Choroid plexus epithelial cell (primary cell): ENCODE measurements at regions not wholly inside any gene's neighbourhood (a gene's known extent, or its start where the extent isn't known, plus 50 kb on each side); places are given as distances from the start of the nearest gene placed in this dataset.

Source experiments
- DNase-seq: peaks from one replicate; pipeline ENCODE4 v3.0.0-alpha.2; 2010; ENCODE audit warnings: low read depth
- H3K4me3 ChIP-seq: 2 replicates; pipeline ENCODE4 v1.5.1; 2011; ENCODE audit warnings: low read depth, mild to moderate bottlenecking, control low read depth, low read length, moderate library complexity
- TF ChIP-seq, protein P1 (sequence below): conservative IDR thresholded peaks from 2 replicates; pipeline ENCODE4 v1.5.1; 2011; ENCODE audit warnings: low read depth, mild to moderate bottlenecking, control low read depth, inconsistent platforms, low read length, moderate library complexity

DNA sequence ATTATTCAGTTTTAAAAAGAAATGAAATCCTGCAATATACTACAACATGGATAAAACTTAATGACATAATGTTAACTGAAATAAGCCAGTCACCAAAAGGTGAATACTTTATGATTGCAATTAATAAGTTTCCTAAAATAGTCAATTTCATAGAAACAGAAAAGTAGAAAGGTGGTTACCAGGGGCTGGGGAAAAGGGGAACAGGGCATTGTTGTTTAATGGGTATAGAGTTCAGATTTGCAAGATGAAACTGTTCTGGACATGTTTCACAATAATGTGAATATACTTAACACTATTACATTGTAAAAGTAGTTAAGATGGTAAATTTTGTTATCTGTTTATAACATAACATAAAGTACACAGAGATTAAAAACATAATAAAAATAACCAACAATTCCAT, 550.9 kb downstream of the CCER1 start:
- H3K4me3 ChIP-seq, result no peak overlapping the region
- TF ChIP-seq, protein P1, sequence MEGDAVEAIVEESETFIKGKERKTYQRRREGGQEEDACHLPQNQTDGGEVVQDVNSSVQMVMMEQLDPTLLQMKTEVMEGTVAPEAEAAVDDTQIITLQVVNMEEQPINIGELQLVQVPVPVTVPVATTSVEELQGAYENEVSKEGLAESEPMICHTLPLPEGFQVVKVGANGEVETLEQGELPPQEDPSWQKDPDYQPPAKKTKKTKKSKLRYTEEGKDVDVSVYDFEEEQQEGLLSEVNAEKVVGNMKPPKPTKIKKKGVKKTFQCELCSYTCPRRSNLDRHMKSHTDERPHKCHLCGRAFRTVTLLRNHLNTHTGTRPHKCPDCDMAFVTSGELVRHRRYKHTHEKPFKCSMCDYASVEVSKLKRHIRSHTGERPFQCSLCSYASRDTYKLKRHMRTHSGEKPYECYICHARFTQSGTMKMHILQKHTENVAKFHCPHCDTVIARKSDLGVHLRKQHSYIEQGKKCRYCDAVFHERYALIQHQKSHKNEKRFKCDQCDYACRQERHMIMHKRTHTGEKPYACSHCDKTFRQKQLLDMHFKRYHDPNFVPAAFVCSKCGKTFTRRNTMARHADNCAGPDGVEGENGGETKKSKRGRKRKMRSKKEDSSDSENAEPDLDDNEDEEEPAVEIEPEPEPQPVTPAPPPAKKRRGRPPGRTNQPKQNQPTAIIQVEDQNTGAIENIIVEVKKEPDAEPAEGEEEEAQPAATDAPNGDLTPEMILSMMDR, result no peak
- no peak for DNase-seq

DNA sequence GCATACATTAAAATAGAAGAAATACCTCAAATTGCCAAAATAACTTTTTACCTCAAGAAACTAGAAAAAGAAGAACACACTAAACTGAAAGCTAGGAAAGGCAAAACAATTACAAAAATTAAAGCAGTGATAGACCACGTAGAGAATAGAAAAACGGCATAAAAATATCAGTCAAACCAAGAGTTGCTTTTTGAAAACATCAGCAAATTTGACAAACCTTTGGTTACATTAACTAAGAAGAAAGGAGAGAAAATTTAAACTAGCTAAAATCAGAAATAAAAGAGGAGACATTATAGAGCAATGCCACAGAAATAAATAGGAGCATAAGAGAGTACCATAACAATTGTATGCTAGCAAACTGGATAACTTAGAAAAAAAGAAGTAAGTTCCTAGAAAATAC, 553.8 kb downstream of the CCER1 start:
- H3K4me3 ChIP-seq, result no peak overlapping the region
- TF ChIP-seq, protein P1, result no peak
- no peak for DNase-seq

DNA sequence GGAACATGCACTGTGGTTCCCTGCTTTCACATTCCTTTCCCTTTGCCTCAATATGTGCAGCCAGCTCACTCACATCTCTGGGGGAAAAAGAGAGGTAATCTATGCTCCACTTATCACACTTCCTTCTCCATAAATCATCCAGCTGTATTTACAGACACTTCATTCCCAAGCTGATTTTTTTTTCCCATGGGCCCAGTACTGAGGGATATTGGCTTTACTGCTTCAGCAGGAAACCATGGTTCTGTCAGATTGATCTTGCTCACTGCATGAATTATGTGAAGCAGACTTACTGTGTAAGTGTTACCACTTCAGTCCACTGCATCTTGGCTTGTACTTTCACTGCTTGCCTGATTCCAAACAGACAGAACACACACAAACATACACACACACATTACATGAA, 555.6 kb downstream of the CCER1 start:
- no peak overlapping the region for H3K4me3 ChIP-seq
- TF ChIP-seq, protein P1, result no peak
- no peak for DNase-seq

DNA sequence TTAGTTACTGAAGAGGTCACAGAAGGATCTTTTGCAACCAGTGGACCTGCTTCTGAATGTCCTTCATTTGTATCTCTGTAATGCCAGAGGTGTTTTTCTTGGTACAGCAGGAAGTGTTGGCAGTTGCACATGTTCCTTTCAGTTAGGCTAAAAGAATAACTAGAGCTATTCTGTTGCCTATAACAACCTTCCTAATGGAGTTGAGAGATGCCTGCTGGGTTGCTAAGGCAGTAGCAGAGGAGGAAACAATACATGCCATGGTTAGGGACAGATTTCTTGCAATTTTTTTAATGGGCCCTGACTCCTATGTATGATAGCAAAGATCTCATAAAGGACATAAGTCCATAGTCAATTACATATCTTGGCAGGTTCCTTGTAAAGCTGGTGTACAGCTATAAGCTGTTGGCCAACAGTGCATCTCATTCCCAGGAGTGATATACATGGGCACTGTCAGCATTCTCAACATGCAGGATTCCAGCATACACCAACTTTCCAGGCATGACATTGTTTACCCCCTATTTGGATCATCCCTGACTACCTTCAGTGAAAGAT, 556.6 kb downstream of the CCER1 start:
- no peak for DNase-seq
- H3K4me3 ChIP-seq, result no peak overlapping the region
- TF ChIP-seq, protein P1, result no peak

DNA sequence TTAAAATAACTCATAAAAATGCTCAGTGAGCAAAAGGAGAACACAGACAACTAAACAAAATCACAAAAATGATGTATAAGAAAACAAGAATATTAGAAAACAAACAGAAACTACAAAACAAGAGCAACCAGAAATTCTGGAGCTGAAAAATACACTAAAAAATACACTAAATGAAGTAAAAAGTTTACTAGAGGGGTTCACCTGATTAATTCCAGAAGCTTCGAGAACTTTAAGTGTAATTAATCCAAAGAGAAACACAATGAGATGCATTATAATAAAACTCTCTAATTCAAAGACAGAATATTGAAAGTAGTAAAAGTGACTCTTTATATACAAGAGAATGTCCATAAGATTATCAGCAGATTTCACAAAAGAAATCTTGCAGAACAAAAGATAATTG, 558.4 kb downstream of the CCER1 start:
- no peak for DNase-seq
- no peak overlapping the region for H3K4me3 ChIP-seq
- TF ChIP-seq, protein P1, result no peak

DNA sequence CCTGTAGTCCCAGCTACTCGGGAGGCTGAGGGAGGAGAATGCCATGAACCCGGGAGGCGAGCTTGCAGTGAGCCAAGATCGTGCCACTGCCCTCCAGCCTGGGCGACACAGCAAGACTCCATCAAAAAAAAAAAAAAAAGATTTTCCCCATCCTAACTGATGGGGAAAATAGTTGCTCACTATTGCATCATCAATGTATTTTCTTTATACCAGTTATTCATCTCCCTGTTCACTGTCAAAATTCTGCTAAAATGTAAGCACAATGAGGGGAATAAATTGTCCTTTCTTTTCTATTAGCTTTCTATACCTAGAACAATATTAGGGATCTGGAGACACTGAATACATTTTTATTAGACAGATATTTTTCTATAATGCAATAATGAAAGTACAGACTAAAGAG, 561.3 kb downstream of the CCER1 start:
- TF ChIP-seq, protein P1, result no peak
- no peak overlapping the region for H3K4me3 ChIP-seq
- DNase-seq, result no peak

DNA sequence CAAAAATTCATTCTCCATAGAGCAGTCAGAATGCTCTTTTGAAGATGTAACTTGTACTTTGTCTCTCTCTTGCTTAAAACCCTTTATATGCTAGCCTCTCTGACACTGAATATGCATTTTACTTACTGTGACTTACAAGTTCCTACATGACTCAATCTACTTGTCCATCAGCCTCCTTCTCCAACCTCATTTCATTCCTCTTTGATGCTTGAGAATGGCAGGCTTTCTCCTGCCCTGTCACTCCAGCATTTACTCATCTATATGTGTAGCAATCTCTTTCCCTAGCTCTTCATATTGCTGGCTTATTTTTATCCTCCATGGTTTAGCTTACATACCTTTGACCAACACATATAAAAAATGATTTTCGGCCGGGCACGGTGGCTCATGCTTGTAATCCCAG, 561.9 kb downstream of the CCER1 start:
- TF ChIP-seq, protein P1, result no peak
- H3K4me3 ChIP-seq, result no peak overlapping the region
- DNase-seq, result no peak
